CD14-positive monocyte (primary cell): ENCODE measurements at regions not wholly inside any gene's neighbourhood (a gene's known extent, or its start where the extent isn't known, plus 50 kb on each side); places are given as distances from the start of the nearest gene placed in this dataset.
A peak's percentile ranks its signal among the peaks of the same experiment; 100 is the strongest.
"Not testable (repeated sequence)": the region's sequence is repeated elsewhere in the genome, so short reads cannot be mapped to it uniquely, and the experiment has no call there.

Source experiments
- DNase-seq, 3 donors: peaks; one replicate each; pipeline ENCODE4 v3.0.0-alpha.2; 2011 to 2022
- H2AFZ ChIP-seq: 2 replicates; pipeline ENCODE4 v1.6.0; 2012; ENCODE audit warnings: mild to moderate bottlenecking, low read depth, low read length, inconsistent platforms; ENCODE audit not compliant: insufficient read depth, poor library complexity, severe bottlenecking
- H3K27ac ChIP-seq, 2 donors: 1 replicate in 1 of 2; 2 replicates in 1 of 2; pipeline ENCODE4 v1.5.1; 2012 to 2013; ENCODE audit warnings: low read length in 2 of 2, control low read depth in 1 of 2, inconsistent platforms in 1 of 2, low read depth in 1 of 2, mild to moderate bottlenecking in 1 of 2
- H3K27me3 ChIP-seq, 2 donors: one replicate each; pipeline versions ENCODE4 v1.6.0 to v1.6.1; 2011 to 2013; ENCODE audit warnings: low read length in 2 of 2; ENCODE audit not compliant: control insufficient read depth in 2 of 2, insufficient read depth in 2 of 2
- H3K36me3 ChIP-seq, 2 donors: replicated peaks in 1 of 2; 1 replicate in 1 of 2; 2 replicates in 1 of 2; pipeline versions ENCODE4 v1.5.1 to v1.6.1; 2012 to 2013; ENCODE audit warnings: low read length in 2 of 2, control low read depth in 1 of 2, inconsistent platforms in 1 of 2, mild to moderate bottlenecking in 1 of 2; ENCODE audit not compliant: insufficient read depth in 2 of 2, control insufficient read depth in 1 of 2
- H3K4me1 ChIP-seq, 2 donors: 1 replicate in 1 of 2; 2 replicates in 1 of 2; pipeline versions ENCODE4 v1.5.1 to v1.6.1; 2012 to 2013; ENCODE audit warnings: low read length in 2 of 2, control low read depth in 1 of 2, inconsistent platforms in 1 of 2, mild to moderate bottlenecking in 1 of 2, moderate library complexity in 1 of 2; ENCODE audit not compliant: insufficient read depth in 2 of 2, control insufficient read depth in 1 of 2
- H3K4me2 ChIP-seq: replicated peaks from 2 replicates; pipeline ENCODE3; 2012; ENCODE audit warnings: low read length, moderate library complexity, mild to moderate bottlenecking; ENCODE audit not compliant: poor library complexity, severe bottlenecking; ENCODE audit errors: extremely low read depth
- H3K4me3 ChIP-seq, 3 experiments: fragments of 200-600 bp in 1 of 3; sonication (generic) in 1 of 3; replicated peaks in 1 of 3; 1 replicate in 2 of 3; 2 replicates in 1 of 3; pipeline ENCODE4 v1.5.1; 2011 to 2013; ENCODE audit warnings: low read length in 3 of 3, mild to moderate bottlenecking in 3 of 3, control low read depth in 2 of 3, low read depth in 2 of 3, inconsistent platforms in 1 of 3, moderate library complexity in 1 of 3
- H3K79me2 ChIP-seq: 2 replicates; pipeline ENCODE4 v1.6.0; 2012; ENCODE audit warnings: mild to moderate bottlenecking, control low read depth, inconsistent platforms, low read length, moderate library complexity; ENCODE audit not compliant: insufficient read depth
- H3K9ac ChIP-seq: 2 replicates; pipeline ENCODE4 v1.6.0; 2017; ENCODE audit warnings: low read length, mild to moderate bottlenecking; ENCODE audit not compliant: insufficient read depth, poor library complexity, severe bottlenecking
- H3K9me3 ChIP-seq, 2 donors: replicated peaks in 1 of 2; 1 replicate in 1 of 2; 2 replicates in 1 of 2; pipeline versions ENCODE4 v1.5.1 to v1.6.1; 2012 to 2013; ENCODE audit warnings: low read length in 2 of 2, control low read depth in 1 of 2; ENCODE audit not compliant: control insufficient read depth in 1 of 2, insufficient read depth in 1 of 2
- H4K20me1 ChIP-seq: 2 replicates; pipeline ENCODE4 v1.6.0; 2012; ENCODE audit warnings: mild to moderate bottlenecking, low read length, control low read depth, moderate library complexity; ENCODE audit not compliant: insufficient read depth
- H3K27ac Mint-ChIP-seq, 7 donors: one replicate each; pipeline ENCODE4 v1.8.0; 2020; ENCODE audit warnings: mild to moderate bottlenecking in 7 of 7, mixed read lengths in 7 of 7, moderate library complexity in 6 of 7, inconsistent platforms in 2 of 7
- H3K27me3 Mint-ChIP-seq, 3 donors: one replicate each; pipeline ENCODE4 v1.8.0; 2021 to 2022; ENCODE audit warnings: low read depth in 3 of 3, mild to moderate bottlenecking in 3 of 3, mixed read lengths in 3 of 3, moderate library complexity in 3 of 3, inconsistent platforms in 1 of 3
- H3K36me3 Mint-ChIP-seq, 2 donors: one replicate each; pipeline ENCODE4 v1.8.0; 2020; ENCODE audit warnings: mixed read lengths in 2 of 2, inconsistent platforms in 1 of 2, mild to moderate bottlenecking in 1 of 2
- H3K4me1 Mint-ChIP-seq: one replicate; pipeline ENCODE4 v1.8.0; 2020; ENCODE audit warnings: mild to moderate bottlenecking, mixed read lengths
- H3K4me3 Mint-ChIP-seq, 2 donors: one replicate each; pipeline ENCODE4 v1.8.0; 2020; ENCODE audit warnings: mild to moderate bottlenecking in 2 of 2, mixed read lengths in 2 of 2, moderate library complexity in 1 of 2
- H3K9me3 Mint-ChIP-seq, 7 donors: one replicate each; pipeline ENCODE4 v1.8.0; 2020 to 2022; ENCODE audit warnings: mixed read lengths in 7 of 7, mild to moderate bottlenecking in 6 of 7, moderate library complexity in 6 of 7, inconsistent platforms in 2 of 7
- WGBS: methylation state at CpG from one replicate; pipeline ENCODE4 v1.1.5; 2013; ENCODE audit warnings: missing lambda C conversion rate; ENCODE audit not compliant: insufficient coverage; 5-methylcytosine and 5-hydroxymethylcytosine counted together
- intact Hi-C, 2 donors: fragments of 100-400 bp; cut with micrococcal nuclease; formaldehyde crosslinking; loops; one replicate each; pipeline versions ENCODE4 v1.15.0 to v1.15.1; 2023
- TF ChIP-seq, protein P1 (sequence below): fragments of 200-600 bp; IDR thresholded peaks from one replicate; pipeline ENCODE4 v1.8.0; 2022; ENCODE audit warnings: antibody characterized with exemption, mild to moderate bottlenecking

- H4K20me1 ChIP-seq: no peaks in the 10 kb centered on the region
- DNase-seq: no peak
- peak overlapping the region; percentile 34 to 76 (median 60) for H3K4me3 ChIP-seq
- peak overlapping the region; percentile 85 for H2AFZ ChIP-seq
- peak overlapping the region; percentile 86 to 93 for H3K4me3 Mint-ChIP-seq
- H3K36me3 Mint-ChIP-seq: no peaks in the 10 kb centered on the region
- peak overlapping the region; percentile 57 for H3K4me2 ChIP-seq
- H3K36me3 ChIP-seq: no peaks in the 10 kb centered on the region
- peaks cover 6 to 12% (median 7%) of the 10 kb centered on the region in 3 donors for H3K27me3 Mint-ChIP-seq
- peaks cover 12 to 14% of the 10 kb centered on the region in 2 donors for H3K4me1 ChIP-seq
- TF ChIP-seq, protein P1, sequence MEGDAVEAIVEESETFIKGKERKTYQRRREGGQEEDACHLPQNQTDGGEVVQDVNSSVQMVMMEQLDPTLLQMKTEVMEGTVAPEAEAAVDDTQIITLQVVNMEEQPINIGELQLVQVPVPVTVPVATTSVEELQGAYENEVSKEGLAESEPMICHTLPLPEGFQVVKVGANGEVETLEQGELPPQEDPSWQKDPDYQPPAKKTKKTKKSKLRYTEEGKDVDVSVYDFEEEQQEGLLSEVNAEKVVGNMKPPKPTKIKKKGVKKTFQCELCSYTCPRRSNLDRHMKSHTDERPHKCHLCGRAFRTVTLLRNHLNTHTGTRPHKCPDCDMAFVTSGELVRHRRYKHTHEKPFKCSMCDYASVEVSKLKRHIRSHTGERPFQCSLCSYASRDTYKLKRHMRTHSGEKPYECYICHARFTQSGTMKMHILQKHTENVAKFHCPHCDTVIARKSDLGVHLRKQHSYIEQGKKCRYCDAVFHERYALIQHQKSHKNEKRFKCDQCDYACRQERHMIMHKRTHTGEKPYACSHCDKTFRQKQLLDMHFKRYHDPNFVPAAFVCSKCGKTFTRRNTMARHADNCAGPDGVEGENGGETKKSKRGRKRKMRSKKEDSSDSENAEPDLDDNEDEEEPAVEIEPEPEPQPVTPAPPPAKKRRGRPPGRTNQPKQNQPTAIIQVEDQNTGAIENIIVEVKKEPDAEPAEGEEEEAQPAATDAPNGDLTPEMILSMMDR: no peak
- H3K9ac ChIP-seq: peak overlapping the region; percentile 48
- 5% methylated on average over 12 of the region's 12 CpGs for WGBS
- peak overlapping the region; percentile 84 to 98 (median 95) for H3K27ac Mint-ChIP-seq
- H3K79me2 ChIP-seq: no peaks in the 10 kb centered on the region
- no peaks in the 10 kb centered on the region for H3K9me3 ChIP-seq
- peak overlapping the region; percentile 80 to 81 for H3K27ac ChIP-seq
- intact Hi-C loops: loop anchor here in 1 of 2 donors (5.0 to 10.0 kb wide), 2 partner anchors 157 to 719 kb away; partner anchors contain the start of genes APEX2 and TSR2
- H3K4me1 Mint-ChIP-seq: peaks cover 12% of the 10 kb centered on the region
- H3K27me3 ChIP-seq: no peaks in the 10 kb centered on the region
- peaks cover 0 to 8% (median 0%) of the 10 kb centered on the region in 7 donors for H3K9me3 Mint-ChIP-seq
These were observed 58.6 kb upstream of the PAGE5 start for GRCh38 chrX:55161581-55161980.

GRCh38 chrX:55163171-55163570, 57.0 kb upstream of the PAGE5 start:
- H4K20me1 ChIP-seq: no peaks in the 10 kb centered on the region
- no peaks in the 10 kb centered on the region for H3K79me2 ChIP-seq
- H3K4me3 ChIP-seq: no peak overlapping the region
- H3K9ac ChIP-seq: no peak overlapping the region
- peaks cover 0 to 8% (median 0%) of the 10 kb centered on the region in 7 donors for H3K9me3 Mint-ChIP-seq
- TF ChIP-seq, protein P1: no peak
- no peak for DNase-seq
- intact Hi-C loops: loop anchor here in 1 of 2 donors (5.0 to 10.0 kb wide), 2 partner anchors 158 to 721 kb away; partner anchors contain the start of genes APEX2 and TSR2
- no peaks in the 10 kb centered on the region for H3K9me3 ChIP-seq
- peaks cover 6 to 12% (median 11%) of the 10 kb centered on the region in 3 donors for H3K27me3 Mint-ChIP-seq
- H3K4me2 ChIP-seq: no peak overlapping the region
- H3K4me1 ChIP-seq: peaks cover 12 to 14% of the 10 kb centered on the region in 2 donors
- H3K27ac ChIP-seq: no peak overlapping the region
- H2AFZ ChIP-seq: no peak overlapping the region
- no peaks in the 10 kb centered on the region for H3K36me3 Mint-ChIP-seq
- H3K27me3 ChIP-seq: no peaks in the 10 kb centered on the region
- no peaks in the 10 kb centered on the region for H3K36me3 ChIP-seq
- H3K4me3 Mint-ChIP-seq: no peak overlapping the region
- H3K27ac Mint-ChIP-seq: no peak overlapping the region
- 86% methylated on average over 1 of the region's 3 CpGs for WGBS
- peaks cover 12% of the 10 kb centered on the region for H3K4me1 Mint-ChIP-seq

DNA sequence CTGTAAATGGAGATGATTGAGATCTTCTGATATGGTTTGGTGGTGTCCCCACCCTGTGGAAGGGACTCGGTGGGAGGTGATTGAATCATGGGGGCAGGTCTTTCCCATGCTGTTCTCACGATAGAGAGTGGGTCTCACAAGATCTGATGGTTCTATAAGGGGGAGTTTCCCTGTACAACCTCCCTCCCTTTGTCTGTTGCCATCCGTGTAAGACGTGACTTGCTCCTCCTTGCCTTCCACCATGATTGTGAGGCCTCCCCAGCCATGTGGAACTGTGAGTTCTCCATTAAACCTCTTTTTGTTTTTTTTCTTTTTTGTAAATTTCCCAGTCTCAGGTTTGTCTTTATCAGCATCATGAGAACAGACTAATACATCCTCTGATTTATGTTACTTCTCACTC, 55.1 kb upstream of the PAGE5 start:
- not testable (repeated sequence) for H3K79me2 ChIP-seq, H3K9me3 ChIP-seq, H3K4me3 ChIP-seq, H2AFZ ChIP-seq, H3K9me3 Mint-ChIP-seq, H3K27ac ChIP-seq, H3K27me3 ChIP-seq, DNase-seq, H3K4me2 ChIP-seq, H3K4me3 Mint-ChIP-seq, H3K36me3 ChIP-seq, H3K36me3 Mint-ChIP-seq, H3K9ac ChIP-seq, H4K20me1 ChIP-seq
- Mint-ChIP-seq H3K4me1 (peaks cover 12% of the 10 kb centered on the region), H3K27me3 (peaks cover 8 to 12% (median 11%) of the 10 kb centered on the region in 3 donors), H3K27ac (peak overlapping the region in 2 of 7 donors; percentile 15 to 22)
- intact Hi-C loops: loop anchor here in 1 of 2 donors (10.0 kb wide), 1 partner anchor 160 kb away; the partner anchor contains the start of gene APEX2
- H3K4me1 ChIP-seq: peaks cover 11 to 14% of the 10 kb centered on the region in 2 donors
- 100% methylated on average over 1 of the region's 4 CpGs for WGBS
